Neuronal stem cell (in vitro differentiated cells): ENCODE measurements at regions not wholly inside any gene's neighbourhood (a gene's known extent, or its start where the extent isn't known, plus 50 kb on each side); places are given as distances from the start of the nearest gene placed in this dataset.

ENCODE experiments used
- DNase-seq: peaks from one replicate; pipeline ENCODE4 v3.0.0-alpha.2; 2013; ENCODE audit warnings: low spot score
- H2AFZ ChIP-seq: one replicate; pipeline ENCODE4 v1.6.1; 2013; ENCODE audit warnings: mild to moderate bottlenecking, low read length, inconsistent platforms
- H2AK5ac ChIP-seq: 2 replicates; pipeline ENCODE4 v1.6.1; 2013; ENCODE audit warnings: low read depth, mild to moderate bottlenecking, inconsistent platforms, low read length, moderate library complexity, mixed read lengths
- H2BK120ac ChIP-seq: 2 replicates; pipeline ENCODE4 v1.6.1; 2013; ENCODE audit warnings: low read depth, mild to moderate bottlenecking, inconsistent platforms, low read length, moderate library complexity, mixed read lengths
- H2BK12ac ChIP-seq: one replicate; pipeline ENCODE4 v1.6.1; 2013; ENCODE audit warnings: low read length, inconsistent platforms
- H2BK15ac ChIP-seq: 2 replicates; pipeline ENCODE4 v1.6.1; 2013; ENCODE audit warnings: mild to moderate bottlenecking, low read length, inconsistent platforms, mixed read lengths
- H2BK5ac ChIP-seq: one replicate; pipeline ENCODE4 v1.6.1; 2013; ENCODE audit warnings: inconsistent platforms, mild to moderate bottlenecking, low read length, moderate library complexity
- H3K14ac ChIP-seq: one replicate; pipeline ENCODE4 v1.6.1; 2013; ENCODE audit warnings: low read length, inconsistent platforms
- H3K18ac ChIP-seq: 2 replicates; pipeline ENCODE4 v1.6.1; 2013; ENCODE audit warnings: low read length, inconsistent platforms
- H3K23ac ChIP-seq: 2 replicates; pipeline ENCODE4 v1.6.1; 2013; ENCODE audit warnings: low read depth, mild to moderate bottlenecking, mixed read lengths, low read length, inconsistent platforms; ENCODE audit not compliant: poor library complexity
- H3K27ac ChIP-seq: replicated peaks from 3 replicates; pipeline ENCODE4 v1.5.1; 2013; ENCODE audit warnings: low read length, inconsistent platforms
- H3K27me3 ChIP-seq, 3 experiments: 2 replicates each; pipeline ENCODE4 v1.6.1; 2013; ENCODE audit warnings: low read length in 3 of 3, mild to moderate bottlenecking in 2 of 3, inconsistent platforms in 1 of 3, low read depth in 1 of 3, mixed read lengths in 1 of 3, moderate library complexity in 1 of 3; ENCODE audit not compliant: control insufficient read depth in 3 of 3, insufficient read depth in 3 of 3
- H3K36me3 ChIP-seq, 2 donors: replicated peaks in 1 of 2; 2 replicates each; pipeline ENCODE4 v1.6.1; 2013; ENCODE audit warnings: low read length in 2 of 2; ENCODE audit not compliant: control insufficient read depth in 2 of 2, insufficient read depth in 2 of 2
- H3K4ac ChIP-seq: 2 replicates; pipeline ENCODE4 v1.6.1; 2013; ENCODE audit warnings: inconsistent platforms, mild to moderate bottlenecking, low read length, moderate library complexity
- H3K4me1 ChIP-seq, 2 donors: 1 replicate in 1 of 2; 2 replicates in 1 of 2; pipeline ENCODE4 v1.6.1; 2013; ENCODE audit warnings: low read length in 2 of 2, low read depth in 1 of 2; ENCODE audit not compliant: control insufficient read depth in 2 of 2, insufficient read depth in 1 of 2
- H3K4me2 ChIP-seq: one replicate; pipeline ENCODE4 v1.6.1; 2013; ENCODE audit warnings: mild to moderate bottlenecking, low read length, inconsistent platforms; ENCODE audit not compliant: insufficient read depth, poor library complexity, severe bottlenecking
- H3K4me3 ChIP-seq, 2 donors: 2 replicates each; pipeline ENCODE4 v1.5.1; 2013; ENCODE audit warnings: low read length in 2 of 2, mild to moderate bottlenecking in 2 of 2, inconsistent platforms in 1 of 2, moderate library complexity in 1 of 2
- H3K79me1 ChIP-seq: one replicate; pipeline ENCODE4 v1.6.1; 2013; ENCODE audit warnings: low read depth, mild to moderate bottlenecking, inconsistent platforms, low read length, moderate library complexity
- H3K9ac ChIP-seq: one replicate; pipeline ENCODE4 v1.6.1; 2013; ENCODE audit warnings: mild to moderate bottlenecking, low read depth, low read length, inconsistent platforms; ENCODE audit not compliant: poor library complexity
- H3K9me3 ChIP-seq, 2 donors: replicated peaks in 1 of 2; 2 replicates each; pipeline versions ENCODE3 to v1.6.1; 2013; ENCODE audit warnings: low read length in 2 of 2, mild to moderate bottlenecking in 2 of 2, inconsistent platforms in 1 of 2, low read depth in 1 of 2, mixed read lengths in 1 of 2, moderate library complexity in 1 of 2; ENCODE audit not compliant: control insufficient read depth in 2 of 2, insufficient read depth in 1 of 2
- H4K8ac ChIP-seq: one replicate; pipeline ENCODE4 v1.6.1; 2013; ENCODE audit warnings: low read depth, mild to moderate bottlenecking, inconsistent platforms, low read length, moderate library complexity
- H4K91ac ChIP-seq: one replicate; pipeline ENCODE4 v1.6.1; 2013; ENCODE audit warnings: low read length, low read depth, mild to moderate bottlenecking, inconsistent platforms; ENCODE audit not compliant: poor library complexity
- WGBS, 2 donors: extraction: QIAGEN DNeasy Blood & Tissue Kit; methylation state at CpG; one replicate each; pipeline ENCODE4 v1.1.7; 2013; ENCODE audit warnings: missing lambda C conversion rate in 2 of 2, mixed read lengths in 1 of 2; ENCODE audit not compliant: insufficient read length in 2 of 2, insufficient replicate concordance in 1 of 2; ENCODE audit errors: extremely low coverage in 2 of 2; 5-methylcytosine and 5-hydroxymethylcytosine counted together

DNA sequence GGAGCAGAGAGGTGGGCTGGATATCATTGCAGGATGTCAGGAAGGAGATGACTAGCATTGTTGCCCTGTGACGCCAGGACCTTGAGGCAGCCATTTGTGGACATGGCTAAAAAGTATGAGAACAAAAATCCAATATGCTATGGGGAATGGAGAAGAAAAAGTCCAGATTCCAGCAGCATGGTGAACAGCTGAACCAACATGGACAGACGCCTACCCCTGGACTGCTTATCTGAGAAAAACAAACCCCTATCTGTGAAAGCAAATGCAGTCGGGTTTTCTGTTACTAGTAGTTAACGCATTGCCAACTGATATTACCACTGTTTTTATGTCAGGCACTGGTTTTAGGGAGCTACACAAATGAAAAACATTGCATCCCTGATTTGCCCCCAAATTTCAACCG lies 251.2 kb upstream of the RORA start:
- no peak overlapping the region for H4K8ac ChIP-seq
- no peaks in the 10 kb centered on the region for H3K4me1 ChIP-seq
- DNase-seq, result no peak
- no peak overlapping the region for H2AK5ac ChIP-seq
- H3K36me3 ChIP-seq, result no peaks in the 10 kb centered on the region
- H2BK5ac ChIP-seq, result no peak overlapping the region
- H3K79me1 ChIP-seq, result no peaks in the 10 kb centered on the region
- no peak overlapping the region for H3K27ac ChIP-seq
- H2AFZ ChIP-seq, result no peak overlapping the region
- H3K9ac ChIP-seq, result no peak overlapping the region
- no peak overlapping the region for H3K4me3 ChIP-seq
- H2BK120ac ChIP-seq, result no peak overlapping the region
- H4K91ac ChIP-seq, result no peak overlapping the region
- no peaks in the 10 kb centered on the region for H3K9me3 ChIP-seq
- H3K14ac ChIP-seq, result no peak overlapping the region
- no CpG with 5 or more reads among the region's 5 CpGs for WGBS, 2 donors
- no peak overlapping the region for H3K18ac ChIP-seq
- no peak overlapping the region for H2BK15ac ChIP-seq
- no peak overlapping the region for H2BK12ac ChIP-seq
- H3K4ac ChIP-seq, result no peak overlapping the region
- no peak overlapping the region for H3K4me2 ChIP-seq
- H3K27me3 ChIP-seq, result no peaks in the 10 kb centered on the region
- no peak overlapping the region for H3K23ac ChIP-seq

DNA sequence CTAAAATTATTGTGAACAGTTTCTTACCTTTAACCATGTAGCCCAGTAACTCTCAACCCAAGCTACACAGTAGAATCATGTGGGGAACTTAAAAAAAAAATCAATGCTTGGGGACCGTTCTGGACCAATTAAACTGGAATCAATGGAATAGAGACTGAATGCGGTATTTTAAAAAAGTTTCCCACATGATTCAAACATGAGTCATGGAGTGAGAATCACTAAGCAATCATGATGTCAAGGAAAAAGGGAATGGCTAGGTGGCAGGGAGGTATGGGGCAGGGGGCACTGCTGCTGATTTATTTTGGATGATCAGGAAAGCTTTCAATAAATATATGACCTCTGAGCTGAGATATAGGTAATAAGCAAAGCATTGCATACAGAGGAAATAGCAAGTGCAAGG lies 250.5 kb upstream of the RORA start:
- WGBS, 2 donors, result no CpG with 5 or more reads among the region's 2 CpGs
- H2BK120ac ChIP-seq, result no peak overlapping the region
- H3K4me1 ChIP-seq, result no peaks in the 10 kb centered on the region
- no peak overlapping the region for H3K23ac ChIP-seq
- no peak overlapping the region for H3K14ac ChIP-seq
- no peak overlapping the region for H4K8ac ChIP-seq
- H3K79me1 ChIP-seq, result no peaks in the 10 kb centered on the region
- no peak overlapping the region for H2AFZ ChIP-seq
- no peak overlapping the region for H3K4me2 ChIP-seq
- no peak overlapping the region for H2AK5ac ChIP-seq
- no peaks in the 10 kb centered on the region for H3K36me3 ChIP-seq
- H3K27ac ChIP-seq, result no peak overlapping the region
- DNase-seq, result no peak
- H4K91ac ChIP-seq, result no peak overlapping the region
- no peak overlapping the region for H2BK12ac ChIP-seq
- H3K4ac ChIP-seq, result no peak overlapping the region
- no peaks in the 10 kb centered on the region for H3K9me3 ChIP-seq
- no peaks in the 10 kb centered on the region for H3K27me3 ChIP-seq
- no peak overlapping the region for H3K4me3 ChIP-seq
- no peak overlapping the region for H3K18ac ChIP-seq
- H2BK5ac ChIP-seq, result no peak overlapping the region
- no peak overlapping the region for H2BK15ac ChIP-seq
- no peak overlapping the region for H3K9ac ChIP-seq

DNA sequence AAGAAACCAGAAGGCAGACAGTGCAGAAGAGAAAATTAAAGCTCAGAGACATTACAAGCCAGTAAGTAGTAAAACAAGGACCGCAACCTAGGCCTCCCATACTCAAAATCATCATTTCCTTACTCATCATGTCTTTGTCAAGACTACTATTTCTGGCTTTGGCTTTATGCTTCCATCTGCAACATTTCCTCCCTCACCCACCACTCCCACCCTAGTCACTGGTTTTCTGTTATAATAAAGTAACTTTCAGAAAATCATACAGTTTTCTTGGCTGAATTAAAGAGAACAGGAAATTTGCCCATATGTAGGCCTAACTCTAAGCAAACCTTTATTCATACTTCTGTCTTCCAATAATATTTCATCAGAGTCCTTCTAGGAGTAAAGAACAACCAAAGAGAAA lies 247.6 kb upstream of the RORA start:
- Histone ChIP-seq H3K9me3 (no peaks in the 10 kb centered on the region), H2BK5ac (no peak overlapping the region), H3K14ac (no peak overlapping the region), H3K9ac (no peak overlapping the region), H2AFZ (no peak overlapping the region), H3K4me3 (no peak overlapping the region), H3K4me2 (no peak overlapping the region), H2AK5ac (no peak overlapping the region), H2BK15ac (no peak overlapping the region), H3K27ac (no peak overlapping the region), H3K36me3 (no peaks in the 10 kb centered on the region), H3K18ac (no peak overlapping the region), H3K23ac (no peak overlapping the region), H3K27me3 (no peaks in the 10 kb centered on the region), H3K4ac (no peak overlapping the region), H2BK12ac (no peak overlapping the region), H4K8ac (no peak overlapping the region), H2BK120ac (no peak overlapping the region), H4K91ac (no peak overlapping the region), H3K4me1 (no peaks in the 10 kb centered on the region), H3K79me1 (no peaks in the 10 kb centered on the region)
- whole genome bisulfite sequencing, 2 donors, result no CpG with 5 or more reads among the region's 1 CpG
- DNase-seq, result no peak

DNA sequence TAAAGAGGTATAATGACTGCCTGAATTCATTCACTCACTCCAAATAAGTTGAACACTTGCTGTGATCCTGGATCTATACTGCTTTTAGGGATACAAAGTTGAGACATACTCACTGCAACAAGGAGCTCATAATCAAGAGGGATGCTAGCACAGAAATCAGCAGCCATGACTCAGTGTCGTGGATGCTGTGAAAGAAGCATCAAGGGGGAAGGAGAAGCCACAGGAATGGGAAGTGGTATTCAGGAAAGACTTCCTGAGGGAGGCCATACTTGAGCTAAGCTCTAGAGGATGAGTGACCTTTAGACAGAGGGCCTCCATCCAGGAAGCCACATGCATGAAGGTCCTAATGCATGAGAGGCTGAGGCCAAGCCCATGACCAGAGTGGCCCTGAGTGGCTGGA lies 245.7 kb upstream of the RORA start:
- H3K4ac ChIP-seq, result no peak overlapping the region
- no peaks in the 10 kb centered on the region for H3K36me3 ChIP-seq
- H3K79me1 ChIP-seq, result no peaks in the 10 kb centered on the region
- no CpG with 5 or more reads among the region's 1 CpG for WGBS, 2 donors
- H3K23ac ChIP-seq, result no peak overlapping the region
- DNase-seq, result no peak
- no peak overlapping the region for H2AK5ac ChIP-seq
- no peak overlapping the region for H3K4me3 ChIP-seq
- no peak overlapping the region for H3K18ac ChIP-seq
- H3K27ac ChIP-seq, result no peak overlapping the region
- no peaks in the 10 kb centered on the region for H3K9me3 ChIP-seq
- H3K9ac ChIP-seq, result no peak overlapping the region
- H3K14ac ChIP-seq, result no peak overlapping the region
- no peak overlapping the region for H4K8ac ChIP-seq
- H2BK5ac ChIP-seq, result no peak overlapping the region
- no peak overlapping the region for H2BK12ac ChIP-seq
- no peak overlapping the region for H2BK15ac ChIP-seq
- no peak overlapping the region for H4K91ac ChIP-seq
- no peak overlapping the region for H3K4me2 ChIP-seq
- H2AFZ ChIP-seq, result no peak overlapping the region
- no peaks in the 10 kb centered on the region for H3K4me1 ChIP-seq
- H3K27me3 ChIP-seq, result no peaks in the 10 kb centered on the region
- no peak overlapping the region for H2BK120ac ChIP-seq
